ENCODE measurements at regions not wholly inside any gene's neighbourhood (a gene's known extent, or its start where the extent isn't known, plus 50 kb on each side); places are given as distances from the start of the nearest gene placed in this dataset.

- BruUV-seq (replicated peaks), result no TSS peak
- no peaks in the 10 kb centered on the region for H3K9me1 ChIP-seq (replicated peaks; ENCODE audit: control insufficient read depth, extremely low read depth, insufficient read depth, low read length)
- POLR2A ChIA-PET, result no interaction called here
- H3K4me2 ChIP-seq (ENCODE audit: insufficient read depth, low read length), result no peak overlapping the region
- H2AFZ ChIP-seq (ENCODE audit: low read depth, low read length), result no peak overlapping the region
- no peak for FAIRE-seq
- no peaks in the 10 kb centered on the region for H4K20me1 ChIP-seq (replicated peaks; ENCODE audit: control insufficient read depth, extremely low read depth, insufficient read depth, low read length)
- H3K27ac ChIP-seq (ENCODE audit: insufficient read depth, low read depth, low read length), result no peak overlapping the region
- H3K9ac ChIP-seq (replicated peaks; ENCODE audit: extremely low read depth, insufficient read depth, low read length), result no peak overlapping the region
- no peak overlapping the region for H3K4me3 ChIP-seq (replicated peaks in 1 of 3; ENCODE audit: insufficient read depth in 1 of 3, low read depth in 1 of 3, low read length in 3 of 3)
- no peaks in the 10 kb centered on the region for H3K27me3 ChIP-seq (ENCODE audit: control insufficient read depth in 2 of 2, insufficient read depth in 2 of 2, low read length in 2 of 2)
- no peaks in the 10 kb centered on the region for H3K36me3 ChIP-seq (ENCODE audit: control insufficient read depth in 2 of 2, extremely low read depth in 1 of 2, insufficient read depth in 2 of 2, low read length in 2 of 2)
- no peaks in the 10 kb centered on the region for H3K9me3 ChIP-seq (replicated peaks; ENCODE audit: control insufficient read depth, insufficient read depth, low read length)
- intact Hi-C loops (cut with micrococcal nuclease), result no loop called here
- no peaks in the 10 kb centered on the region for H3K79me2 ChIP-seq (ENCODE audit: control insufficient read depth, insufficient read depth, low read length)
- CTCF ChIA-PET, result interaction anchor here (0.8 kb wide), 1 partner anchor 88 kb away, joined by 3 read pairs; no protein-coding TSS in a partner anchor
- dilution Hi-C loops (cut with MboI; ENCODE audit: extremely low pct_ligation_motif_present, low sequenced_read_pairs), result no loop called here
- no peaks in the 10 kb centered on the region for H3K4me1 ChIP-seq (ENCODE audit: control insufficient read depth, extremely low read depth, insufficient read depth, low read length)
- DNase-seq (ENCODE audit: low read depth, low spot score), result no peak
- TF ChIP-seq POLR2A (IDR thresholded peaks at IDR 0.05; ENCODE audit: low read depth, low read length), result no peak
These were observed 215.0 kb downstream of the IL15 start for GRCh38 chr4:141851246-141851891.

- FAIRE-seq (no peak), DNase-seq (ENCODE audit: low read depth, low spot score) (no peak)
- CTCF ChIA-PET, result no interaction called here
- Histone ChIP-seq H3K9me3 (replicated peaks; ENCODE audit: control insufficient read depth, insufficient read depth, low read length) (no peaks in the 10 kb centered on the region), H3K4me2 (ENCODE audit: insufficient read depth, low read length) (no peak overlapping the region), H3K36me3 (ENCODE audit: control insufficient read depth in 2 of 2, extremely low read depth in 1 of 2, insufficient read depth in 2 of 2, low read length in 2 of 2) (no peaks in the 10 kb centered on the region), H3K9ac (replicated peaks; ENCODE audit: extremely low read depth, insufficient read depth, low read length) (no peak overlapping the region), H4K20me1 (replicated peaks; ENCODE audit: control insufficient read depth, extremely low read depth, insufficient read depth, low read length) (no peaks in the 10 kb centered on the region), H3K4me1 (ENCODE audit: control insufficient read depth, extremely low read depth, insufficient read depth, low read length) (no peaks in the 10 kb centered on the region), H3K9me1 (replicated peaks; ENCODE audit: control insufficient read depth, extremely low read depth, insufficient read depth, low read length) (no peaks in the 10 kb centered on the region), H2AFZ (ENCODE audit: low read depth, low read length) (no peak overlapping the region), H3K79me2 (ENCODE audit: control insufficient read depth, insufficient read depth, low read length) (no peaks in the 10 kb centered on the region), H3K4me3 (replicated peaks in 1 of 3; ENCODE audit: insufficient read depth in 1 of 3, low read depth in 1 of 3, low read length in 3 of 3) (no peak overlapping the region), H3K27ac (ENCODE audit: insufficient read depth, low read depth, low read length) (no peak overlapping the region), H3K27me3 (ENCODE audit: control insufficient read depth in 2 of 2, insufficient read depth in 2 of 2, low read length in 2 of 2) (no peaks in the 10 kb centered on the region)
- dilution Hi-C loops (cut with MboI; ENCODE audit: extremely low pct_ligation_motif_present, low sequenced_read_pairs) (no loop called here), intact Hi-C loops (cut with micrococcal nuclease) (no loop called here)
- POLR2A ChIA-PET, result no interaction called here
- TF ChIP-seq GATA2 (IDR thresholded peaks at IDR 0.05; ENCODE audit: insufficient read depth, insufficient read length, low read depth, low read length) (no peak), MAX (IDR thresholded peaks at IDR 0.05; ENCODE audit: insufficient read depth, insufficient read length) (no peak), POLR2AphosphoS5 (IDR thresholded peaks at IDR 0.05; ENCODE audit: insufficient read depth, low read depth, low read length) (no peak), POLR2A (IDR thresholded peaks at IDR 0.05; ENCODE audit: low read depth, low read length) (no peak), CTCF (IDR thresholded peaks at IDR 0.05; ENCODE audit: extremely low read depth in 1 of 2, insufficient read depth in 1 of 2, low read depth in 1 of 2, low read length in 2 of 2) (no peak), JUN (IDR thresholded peaks at IDR 0.05; ENCODE audit: borderline replicate concordance, insufficient read depth, insufficient read length, low read depth) (no peak), FOS (IDR thresholded peaks at IDR 0.05; ENCODE audit: borderline replicate concordance, insufficient read depth, low read length) (no peak), MYC (IDR thresholded peaks at IDR 0.05; ENCODE audit: low read depth, low read length) (no peak), EZH2 (IDR thresholded peaks at IDR 0.05; ENCODE audit: borderline replicate concordance, low read depth, low read length, severe bottlenecking) (no peak)
- no TSS peak for BruUV-seq (replicated peaks)
These were observed 216.8 kb downstream of the IL15 start for GRCh38 chr4:141853091-141853764.
